NOMO-1 (cell line): ENCODE measurements at regions not wholly inside any gene's neighbourhood (a gene's known extent, or its start where the extent isn't known, plus 50 kb on each side); places are given as distances from the start of the nearest gene placed in this dataset.

ENCODE experiments used
- DNase-seq, 2 experiments: peaks; one replicate each; lab custom pipeline; 2025; ENCODE audit not compliant: unreplicated experiment in 2 of 2; lab: John Stamatoyannopoulos, UW

DNA sequence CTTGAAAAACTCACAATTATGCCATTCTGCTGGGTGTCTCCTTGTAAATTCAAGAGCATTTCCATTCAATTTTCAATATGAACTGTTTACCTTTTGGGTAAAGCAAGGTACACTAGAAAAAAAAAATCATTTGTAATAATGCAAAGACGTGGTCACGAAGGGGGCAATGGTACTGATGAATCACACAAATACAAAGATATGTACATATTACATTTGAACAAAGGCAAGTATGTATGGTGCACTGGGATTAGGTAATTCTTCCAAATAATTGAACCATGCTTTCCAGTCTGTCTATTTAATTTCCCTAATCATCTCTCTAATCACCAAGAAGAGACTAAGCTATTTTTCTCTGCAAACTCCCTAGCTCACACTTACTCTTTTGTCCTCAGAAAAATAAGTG, 63.4 kb upstream of the RNF38 start:
- no peak for DNase-seq

DNA sequence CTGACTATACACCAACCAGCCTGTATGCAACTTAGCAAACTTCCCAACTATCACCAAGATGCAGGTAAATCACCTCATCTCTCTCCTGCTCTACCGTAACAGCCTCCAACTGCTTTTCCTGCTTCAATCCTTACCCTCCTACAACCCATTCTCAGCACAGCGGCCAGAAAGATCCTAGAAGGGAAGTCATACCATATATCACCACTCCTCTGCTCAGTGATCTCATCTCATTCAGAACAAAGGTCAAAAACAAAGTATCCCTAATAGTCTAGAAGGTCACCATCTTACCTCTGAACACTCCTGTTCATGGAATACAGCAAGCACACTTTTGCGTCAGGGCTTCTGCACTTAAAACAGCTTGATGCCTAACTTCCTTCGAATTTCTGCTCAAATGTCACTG, 62.2 kb upstream of the RNF38 start:
- DNase-seq = no peak

- DNase-seq = no peak
Observed at GRCh38 chr9:36461323-36461722, 61.3 kb upstream of the RNF38 start.

DNA sequence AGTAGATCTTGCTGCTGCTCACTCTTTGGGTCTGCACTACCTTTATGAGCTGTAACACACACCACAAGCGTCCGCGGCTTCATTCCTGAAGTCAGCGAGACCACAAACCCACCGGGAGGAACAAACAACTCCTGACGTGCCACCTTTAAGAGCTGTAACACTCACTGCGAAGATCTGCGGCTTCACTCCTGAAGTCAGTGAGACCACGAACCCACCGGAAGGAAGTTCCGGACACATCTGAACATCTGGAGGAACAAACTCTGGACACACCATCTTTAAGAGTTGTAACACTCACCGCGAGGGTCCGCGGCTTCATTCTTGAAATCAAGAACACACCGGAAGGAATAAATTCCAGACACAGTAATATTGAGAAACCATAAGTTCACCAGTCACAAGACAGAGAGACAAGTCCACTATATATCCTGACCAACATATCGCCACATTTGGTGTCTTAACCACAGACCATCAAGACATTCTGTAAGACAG, 58.4 kb upstream of the RNF38 start:
- DNase-seq = peak in 1 of 2 experiments; percentile 27

DNA sequence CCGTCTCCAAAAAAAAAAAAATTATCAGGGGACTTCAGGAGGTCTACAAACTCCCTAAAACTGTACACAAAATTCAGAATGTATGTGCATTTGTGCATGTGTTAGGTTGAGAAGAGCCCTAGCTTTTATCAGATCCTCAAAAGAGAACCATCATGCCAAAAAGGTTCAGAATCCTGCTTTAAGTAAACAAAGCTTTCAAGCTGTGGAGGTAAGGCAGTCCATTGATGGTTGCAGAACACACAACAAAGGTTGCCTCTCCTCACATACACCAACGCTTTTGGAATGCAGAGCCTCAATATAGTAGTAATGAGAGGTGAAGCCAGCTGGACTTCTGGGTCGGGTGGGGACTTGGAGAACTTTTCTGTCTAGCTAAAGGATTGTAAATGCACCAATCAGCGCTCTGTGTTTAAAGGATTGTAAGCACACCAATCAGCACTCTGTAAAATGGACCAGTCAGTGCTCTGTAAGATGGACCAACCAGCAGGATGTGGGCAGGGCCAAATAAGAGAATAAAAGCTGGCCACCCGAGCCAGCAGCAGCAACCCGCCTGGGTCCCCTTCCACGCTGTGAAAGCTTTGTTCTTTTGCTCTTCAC, 57.9 kb upstream of the RNF38 start:
- no peak for DNase-seq

GRCh38 chr9:36456480-36457065, 56.5 kb upstream of the RNF38 start:
- no peak for DNase-seq

- DNase-seq = no peak
Observed at GRCh38 chr9:36451949-36452348, 51.9 kb upstream of the RNF38 start.

DNA sequence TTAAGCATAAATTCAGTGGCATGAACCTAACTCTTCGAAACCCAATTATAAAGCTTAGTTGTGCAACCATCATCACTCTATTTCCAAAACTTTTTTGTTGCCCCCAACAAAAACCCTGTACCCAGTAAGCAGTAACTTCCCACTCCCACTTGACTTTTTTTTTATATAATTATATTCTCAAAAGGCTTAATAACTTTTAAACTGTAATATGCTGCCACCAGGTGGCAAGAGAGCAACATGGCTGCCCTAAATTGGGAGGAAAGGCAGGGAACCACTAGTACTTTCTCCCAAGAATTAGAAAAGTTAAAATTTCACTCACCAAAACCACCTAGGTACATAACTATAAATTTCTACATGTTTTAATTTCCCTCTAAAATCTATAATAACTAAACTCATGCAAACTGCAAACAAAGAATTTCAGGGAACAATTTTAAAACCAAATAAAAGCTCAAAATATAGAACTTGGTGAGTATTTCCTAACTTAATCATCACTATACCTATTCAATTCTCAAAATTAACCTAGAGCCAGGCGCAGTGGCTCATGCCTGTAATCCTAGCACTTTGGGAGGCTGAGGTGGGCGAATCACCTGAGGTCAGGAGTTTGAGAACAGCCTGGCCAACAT, 50.2 kb upstream of the RNF38 start:
- DNase-seq = no peak
